Natural killer cell (primary cell): ENCODE measurements at regions not wholly inside any gene's neighbourhood (a gene's known extent, or its start where the extent isn't known, plus 50 kb on each side); places are given as distances from the start of the nearest gene placed in this dataset.

Experiments
- ATAC-seq, 3 donors: fragments of 150-1000 bp in 2 of 3; fragments of 200-7000 bp in 1 of 3; cut with Tn5 transposase; 1 replicate in 1 of 3; 2 replicates in 2 of 3; pipeline ENCODE4 v1.10.0; 2021; ENCODE audit warnings: mild to moderate bottlenecking in 2 of 3, moderate library complexity in 2 of 3
- DNase-seq, 2 donors: peaks; one replicate each; pipeline versions ENCODE4 v3.0.0 to v3.0.0-alpha.2; 2013 to 2021; ENCODE audit warnings: mixed read lengths in 1 of 2
- H3K27ac ChIP-seq: one replicate; pipeline ENCODE4 v1.5.1; 2013; ENCODE audit warnings: mild to moderate bottlenecking, low read length
- H3K27me3 ChIP-seq: one replicate; pipeline ENCODE4 v1.6.1; 2013; ENCODE audit warnings: low read length; ENCODE audit not compliant: control insufficient read depth, insufficient read depth
- H3K36me3 ChIP-seq: one replicate; pipeline ENCODE4 v1.6.1; 2013; ENCODE audit warnings: low read length; ENCODE audit not compliant: control insufficient read depth, insufficient read depth
- H3K4me1 ChIP-seq: one replicate; pipeline ENCODE4 v1.6.1; 2013; ENCODE audit warnings: low read length; ENCODE audit not compliant: control insufficient read depth, insufficient read depth
- H3K4me3 ChIP-seq: one replicate; pipeline ENCODE4 v1.5.1; 2013; ENCODE audit warnings: low read length
- H3K9me3 ChIP-seq: one replicate; pipeline ENCODE4 v1.6.1; 2013; ENCODE audit warnings: low read length; ENCODE audit not compliant: control insufficient read depth, insufficient read depth
- H3K27ac Mint-ChIP-seq, 2 donors: one replicate each; pipeline ENCODE4 v1.8.0; 2022; ENCODE audit warnings: mild to moderate bottlenecking in 2 of 2, mixed read lengths in 2 of 2, moderate library complexity in 1 of 2
- H3K27me3 Mint-ChIP-seq, 2 donors: one replicate each; pipeline ENCODE4 v1.8.0; 2022; ENCODE audit warnings: low read depth in 2 of 2, mixed read lengths in 2 of 2
- H3K36me3 Mint-ChIP-seq: one replicate; pipeline ENCODE4 v1.8.0; 2022; ENCODE audit warnings: mixed read lengths
- H3K4me1 Mint-ChIP-seq, 2 donors: one replicate each; pipeline ENCODE4 v1.8.0; 2022; ENCODE audit warnings: mixed read lengths in 2 of 2
- H3K4me3 Mint-ChIP-seq: one replicate; pipeline ENCODE4 v1.8.0; 2022; ENCODE audit warnings: mild to moderate bottlenecking, moderate library complexity, mixed read lengths
- H3K9me3 Mint-ChIP-seq, 2 donors: one replicate each; pipeline ENCODE4 v1.8.0; 2022; ENCODE audit warnings: mixed read lengths in 2 of 2
- WGBS: methylation state at CpG from one replicate; pipeline ENCODE4 v1.1.7; 2013; ENCODE audit warnings: missing lambda C conversion rate; ENCODE audit not compliant: insufficient coverage; 5-methylcytosine and 5-hydroxymethylcytosine counted together
- intact Hi-C: fragments of 100-400 bp; cut with micrococcal nuclease; formaldehyde crosslinking; loops from one replicate; pipeline ENCODE4 v1.14.2; 2022
- TF ChIP-seq, protein P1 (sequence below): fragments of 200-600 bp; IDR thresholded peaks from one replicate; pipeline ENCODE4 v1.8.0; 2022; ENCODE audit warnings: antibody characterized with exemption

- DNase-seq (no peak), ATAC-seq (no peak)
- 64% methylated on average over 1 of the region's 1 CpG for WGBS
- Histone ChIP-seq H3K9me3 (no peaks in the 10 kb centered on the region), H3K27me3 (no peaks in the 10 kb centered on the region), H3K27ac (no peak overlapping the region), H3K36me3 (no peaks in the 10 kb centered on the region), H3K4me3 (no peak overlapping the region), H3K4me1 (no peaks in the 10 kb centered on the region)
- H3K4me1 Mint-ChIP-seq, result no peaks in the 10 kb centered on the region
- H3K4me3 Mint-ChIP-seq, result no peak overlapping the region
- intact Hi-C loops, result no loop called here
- H3K9me3 Mint-ChIP-seq, result peaks cover 0 to 2% of the 10 kb centered on the region in 2 donors
- H3K36me3 Mint-ChIP-seq, result no peaks in the 10 kb centered on the region
- no peak overlapping the region for H3K27ac Mint-ChIP-seq
- TF ChIP-seq, protein P1, sequence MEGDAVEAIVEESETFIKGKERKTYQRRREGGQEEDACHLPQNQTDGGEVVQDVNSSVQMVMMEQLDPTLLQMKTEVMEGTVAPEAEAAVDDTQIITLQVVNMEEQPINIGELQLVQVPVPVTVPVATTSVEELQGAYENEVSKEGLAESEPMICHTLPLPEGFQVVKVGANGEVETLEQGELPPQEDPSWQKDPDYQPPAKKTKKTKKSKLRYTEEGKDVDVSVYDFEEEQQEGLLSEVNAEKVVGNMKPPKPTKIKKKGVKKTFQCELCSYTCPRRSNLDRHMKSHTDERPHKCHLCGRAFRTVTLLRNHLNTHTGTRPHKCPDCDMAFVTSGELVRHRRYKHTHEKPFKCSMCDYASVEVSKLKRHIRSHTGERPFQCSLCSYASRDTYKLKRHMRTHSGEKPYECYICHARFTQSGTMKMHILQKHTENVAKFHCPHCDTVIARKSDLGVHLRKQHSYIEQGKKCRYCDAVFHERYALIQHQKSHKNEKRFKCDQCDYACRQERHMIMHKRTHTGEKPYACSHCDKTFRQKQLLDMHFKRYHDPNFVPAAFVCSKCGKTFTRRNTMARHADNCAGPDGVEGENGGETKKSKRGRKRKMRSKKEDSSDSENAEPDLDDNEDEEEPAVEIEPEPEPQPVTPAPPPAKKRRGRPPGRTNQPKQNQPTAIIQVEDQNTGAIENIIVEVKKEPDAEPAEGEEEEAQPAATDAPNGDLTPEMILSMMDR, result no peak
- H3K27me3 Mint-ChIP-seq, result peaks cover 0 to 10% of the 10 kb centered on the region in 2 donors
Measured at GRCh38 chr15:96501362-96501761, 170.9 kb downstream of the NR2F2 start.

GRCh38 chr15:96502196-96502595 lies 171.7 kb downstream of the NR2F2 start:
- H3K4me3 Mint-ChIP-seq, result no peak overlapping the region
- intact Hi-C loops, result no loop called here

GRCh38 chr15:96503276-96503675 lies 172.8 kb downstream of the NR2F2 start:
- no peaks in the 10 kb centered on the region for H3K27me3 Mint-ChIP-seq
- no peak overlapping the region for H3K27ac ChIP-seq
- H3K4me1 ChIP-seq, result no peaks in the 10 kb centered on the region
- no peaks in the 10 kb centered on the region for H3K27me3 ChIP-seq
- H3K4me3 ChIP-seq, result no peak overlapping the region
- DNase-seq, result no peak
- no peak overlapping the region for H3K4me3 Mint-ChIP-seq
- no peaks in the 10 kb centered on the region for H3K36me3 ChIP-seq
- TF ChIP-seq, protein P1, result no peak
- H3K9me3 ChIP-seq, result no peaks in the 10 kb centered on the region
- no peak overlapping the region for H3K27ac Mint-ChIP-seq
- intact Hi-C loops, result no loop called here
- ATAC-seq, result no peak
- H3K36me3 Mint-ChIP-seq, result no peaks in the 10 kb centered on the region
- peaks cover 0 to 2% of the 10 kb centered on the region in 2 donors for H3K9me3 Mint-ChIP-seq
- no peaks in the 10 kb centered on the region for H3K4me1 Mint-ChIP-seq
- WGBS, result 61% methylated on average over 7 of the region's 7 CpGs

More at GRCh38 chr15:96502196-96502595, 171.7 kb downstream of the NR2F2 start:
- no peak overlapping the region for H3K27ac Mint-ChIP-seq
- no peaks in the 10 kb centered on the region for H3K36me3 Mint-ChIP-seq
- WGBS, result 90% methylated on average over 4 of the region's 4 CpGs
- no peaks in the 10 kb centered on the region for H3K4me1 ChIP-seq
- no peaks in the 10 kb centered on the region for H3K27me3 ChIP-seq
- no peaks in the 10 kb centered on the region for H3K36me3 ChIP-seq
- TF ChIP-seq, protein P1, result no peak
- no peak overlapping the region for H3K27ac ChIP-seq
- H3K9me3 Mint-ChIP-seq, result peaks cover 0 to 2% of the 10 kb centered on the region in 2 donors
- ATAC-seq (no peak), DNase-seq (no peak)
- no peaks in the 10 kb centered on the region for H3K4me1 Mint-ChIP-seq
- no peak overlapping the region for H3K4me3 ChIP-seq
- no peaks in the 10 kb centered on the region for H3K9me3 ChIP-seq
- peaks cover 0 to 1% of the 10 kb centered on the region in 2 donors for H3K27me3 Mint-ChIP-seq

- WGBS, result 86% methylated on average over 4 of the region's 4 CpGs
- intact Hi-C loops, result no loop called here
- no peak overlapping the region for H3K27ac ChIP-seq
Measured at GRCh38 chr15:96504371-96504770, 173.9 kb downstream of the NR2F2 start.

More at GRCh38 chr15:96504371-96504770, 173.9 kb downstream of the NR2F2 start:
- Mint-ChIP-seq H3K9me3 (peaks cover 0 to 2% of the 10 kb centered on the region in 2 donors), H3K27me3 (no peaks in the 10 kb centered on the region), H3K4me3 (no peak overlapping the region), H3K4me1 (no peaks in the 10 kb centered on the region), H3K36me3 (no peaks in the 10 kb centered on the region), H3K27ac (no peak overlapping the region)
- no peaks in the 10 kb centered on the region for H3K9me3 ChIP-seq
- TF ChIP-seq, protein P1, result no peak
- H3K4me3 ChIP-seq, result no peak overlapping the region
- DNase-seq (no peak), ATAC-seq (no peak)
- no peaks in the 10 kb centered on the region for H3K36me3 ChIP-seq
- H3K27me3 ChIP-seq, result no peaks in the 10 kb centered on the region
- H3K4me1 ChIP-seq, result no peaks in the 10 kb centered on the region
